Stimulated activated CD4-positive, alpha-beta T cell treated with anti-CD3 and anti-CD28 coated beads, TNF-alpha, amount 100 ng/mL, for 4 hours (primary cell): ENCODE measurements at regions not wholly inside any gene's neighbourhood (a gene's known extent, or its start where the extent isn't known, plus 50 kb on each side); places are given as distances from the start of the nearest gene placed in this dataset.

Experiments used
- DNase-seq, 3 experiments: peaks; one replicate each; pipeline ENCODE4 v3.0.0-alpha.2; 2020; ENCODE audit warnings: low read depth in 3 of 3

GRCh38 chr11:111444040-111444439, 65.0 kb upstream of the POU2AF1 start:
- no peak for DNase-seq

- no peak for DNase-seq
Measured at GRCh38 chr11:111443640-111444039, 64.6 kb upstream of the POU2AF1 start.

GRCh38 chr11:111443032-111443431, 64.0 kb upstream of the POU2AF1 start:
- no peak for DNase-seq

- DNase-seq, result no peak
Measured at GRCh38 chr11:111441443-111441842, 62.4 kb upstream of the POU2AF1 start.

GRCh38 chr11:111440416-111441205, 61.5 kb upstream of the POU2AF1 start:
- no peak for DNase-seq

GRCh38 chr11:111439901-111440300, 60.8 kb upstream of the POU2AF1 start:
- DNase-seq, result no peak

- DNase-seq, result no peak
Measured at GRCh38 chr11:111438846-111439520, 59.9 kb upstream of the POU2AF1 start.

GRCh38 chr11:111438168-111438567, 59.1 kb upstream of the POU2AF1 start:
- no peak for DNase-seq

- DNase-seq, result no peak
Measured at GRCh38 chr11:111435046-111435698, 56.1 kb upstream of the POU2AF1 start.

GRCh38 chr11:111429066-111429506, 50.0 kb upstream of the POU2AF1 start:
- peak in 2 of 3 experiments; percentile 32 to 40 for DNase-seq
